Mucosa of stomach (tissue), 1 donor: ENCODE measurements at regions not wholly inside any gene's neighbourhood (a gene's known extent, or its start where the extent isn't known, plus 50 kb on each side); places are given as distances from the start of the nearest gene placed in this dataset.
"Not testable (repeated sequence)": the region's sequence is repeated elsewhere in the genome, so short reads cannot be mapped to it uniquely, and the experiment has no call there.

ENCODE experiments used
- H3K27me3 ChIP-seq: one replicate; pipeline ENCODE4 v1.7.0; 2013; ENCODE audit warnings: mild to moderate bottlenecking, low read length; ENCODE audit not compliant: control insufficient read depth, insufficient read depth
- H3K36me3 ChIP-seq: one replicate; pipeline ENCODE4 v1.7.0; 2013; ENCODE audit warnings: low read length; ENCODE audit not compliant: control insufficient read depth, insufficient read depth
- H3K4me1 ChIP-seq: one replicate; pipeline ENCODE4 v1.7.0; 2013; ENCODE audit warnings: mild to moderate bottlenecking, low read length; ENCODE audit not compliant: control insufficient read depth, insufficient read depth
- H3K4me3 ChIP-seq: one replicate; pipeline ENCODE4 v1.7.0; 2013; ENCODE audit warnings: low read length
- H3K9ac ChIP-seq: one replicate; pipeline ENCODE4 v1.7.0; 2013; ENCODE audit warnings: mild to moderate bottlenecking, low read length, moderate library complexity
- H3K9me3 ChIP-seq: one replicate; pipeline ENCODE4 v1.7.0; 2013; ENCODE audit warnings: mild to moderate bottlenecking, low read length, moderate library complexity; ENCODE audit not compliant: control insufficient read depth
- donor health status: Pancreatic carcinoma.

DNA sequence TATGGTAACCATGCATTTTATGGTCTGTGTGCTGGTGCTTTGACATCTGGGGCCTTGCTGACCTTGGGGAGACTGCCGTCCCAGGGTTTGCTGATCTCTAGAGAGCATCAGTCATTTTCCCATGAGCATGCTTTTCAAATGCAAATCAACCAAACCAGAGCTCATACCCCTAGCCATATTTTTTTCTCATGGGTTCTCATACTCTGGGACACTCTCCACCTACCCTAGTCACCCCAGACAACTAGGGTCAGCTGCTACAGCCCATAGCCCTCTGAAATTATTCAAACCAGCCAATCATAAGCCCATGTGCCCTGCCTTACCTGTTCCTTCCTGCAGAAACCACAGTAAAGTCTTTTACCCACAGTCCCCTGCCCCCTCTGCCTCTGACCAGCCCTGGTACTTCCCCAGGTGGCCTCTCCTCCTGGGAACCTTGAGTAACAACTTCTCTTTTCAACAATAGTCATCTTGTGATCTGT lies 132.0 kb downstream of the MAP3K21 start:
- H3K9ac ChIP-seq = no peak overlapping the region
- no peaks in the 10 kb centered on the region for H3K27me3 ChIP-seq
- no peaks in the 10 kb centered on the region for H3K36me3 ChIP-seq
- no peaks in the 10 kb centered on the region for H3K4me1 ChIP-seq
- H3K9me3 ChIP-seq = no peaks in the 10 kb centered on the region
- H3K4me3 ChIP-seq = no peak overlapping the region

DNA sequence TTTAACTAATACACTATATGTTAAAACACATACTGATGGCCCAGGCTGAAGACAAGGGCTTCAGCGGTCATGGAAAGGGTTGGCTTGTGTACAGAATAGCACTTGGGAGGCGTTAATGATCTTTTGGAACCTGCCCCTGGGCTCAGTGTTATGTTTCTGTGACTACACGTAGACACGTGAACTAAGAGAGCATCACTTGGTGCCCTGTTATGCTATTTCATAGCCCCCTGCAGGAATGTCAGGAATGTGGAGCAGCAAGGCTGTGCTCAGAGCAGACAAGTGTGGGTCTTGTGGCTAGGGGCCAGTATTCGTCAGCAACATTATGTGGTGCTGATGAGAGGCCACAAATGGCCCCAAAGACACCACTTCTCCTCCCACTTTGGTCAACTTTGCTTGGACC lies 132.4 kb downstream of the MAP3K21 start:
- Histone ChIP-seq H3K36me3 (no peaks in the 10 kb centered on the region), H3K4me1 (no peaks in the 10 kb centered on the region), H3K27me3 (no peaks in the 10 kb centered on the region), H3K9ac (no peak overlapping the region), H3K4me3 (no peak overlapping the region), H3K9me3 (no peaks in the 10 kb centered on the region)

DNA sequence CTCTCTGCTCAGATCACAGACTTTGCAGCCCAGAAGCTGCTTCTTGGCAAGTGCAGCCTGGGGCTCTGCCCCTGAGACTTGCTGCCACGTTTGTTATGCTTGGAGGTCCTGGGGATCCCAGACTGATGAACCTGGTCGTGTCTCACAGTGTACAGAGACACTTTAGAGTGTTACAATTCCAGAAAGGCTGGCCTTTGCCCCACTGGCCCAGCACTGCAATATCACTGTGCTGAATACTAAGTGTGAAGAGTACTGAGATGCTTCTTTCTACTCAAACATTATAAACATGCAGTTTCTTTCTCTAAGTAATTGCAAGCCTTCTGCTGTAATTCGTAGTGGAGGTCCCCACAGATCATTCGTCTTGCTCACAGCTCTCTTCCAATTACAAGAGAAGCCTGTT lies 133.2 kb downstream of the MAP3K21 start:
- Histone ChIP-seq H3K4me1 (no peaks in the 10 kb centered on the region), H3K36me3 (no peaks in the 10 kb centered on the region), H3K27me3 (no peaks in the 10 kb centered on the region), H3K9ac (no peak overlapping the region), H3K9me3 (no peaks in the 10 kb centered on the region), H3K4me3 (no peak overlapping the region)

DNA sequence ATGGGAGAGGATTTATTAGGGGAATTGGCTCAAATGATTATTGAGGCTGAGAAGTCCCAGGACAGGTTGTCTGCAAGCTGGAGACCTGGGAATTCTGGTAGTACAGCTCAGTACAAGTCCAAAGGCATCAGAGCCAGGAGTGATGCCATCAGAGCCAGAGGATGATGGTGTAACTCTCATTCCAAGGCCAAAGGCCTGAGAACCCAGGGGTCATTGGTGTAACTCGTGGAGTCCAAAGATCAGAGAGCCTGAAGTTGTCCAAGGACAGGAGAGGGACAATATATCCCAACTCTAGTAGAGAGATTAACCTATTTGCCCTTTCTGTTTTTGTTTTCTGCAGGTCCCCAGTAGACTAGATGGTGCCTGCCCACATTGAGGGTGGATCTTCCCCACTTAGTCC lies 134.3 kb downstream of the MAP3K21 start:
- Histone ChIP-seq H3K4me3 (no peak overlapping the region), H3K27me3 (no peaks in the 10 kb centered on the region), H3K36me3 (no peaks in the 10 kb centered on the region), H3K9me3 (no peaks in the 10 kb centered on the region), H3K4me1 (no peaks in the 10 kb centered on the region), H3K9ac (no peak overlapping the region)

DNA sequence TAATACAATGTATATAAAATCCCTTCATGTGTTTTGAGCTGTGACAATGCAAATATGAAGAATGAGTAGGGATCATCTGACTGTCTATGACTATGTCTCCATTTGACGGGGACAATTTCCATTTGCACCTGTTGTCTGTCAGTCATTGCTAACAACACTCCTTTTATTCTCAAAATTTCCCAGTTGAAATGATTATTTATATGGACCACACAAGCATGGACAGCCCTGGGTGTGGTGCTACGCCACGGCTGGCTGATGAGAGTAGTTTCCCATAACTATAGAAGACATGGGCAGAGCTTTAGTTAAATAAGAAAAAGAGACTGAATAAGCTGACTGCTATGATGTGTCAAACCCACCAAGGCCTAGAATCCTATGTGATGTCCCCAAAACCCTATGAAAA lies 135.8 kb downstream of the MAP3K21 start:
- no peaks in the 10 kb centered on the region for H3K4me1 ChIP-seq
- H3K4me3 ChIP-seq = no peak overlapping the region
- H3K36me3 ChIP-seq = no peaks in the 10 kb centered on the region
- no peaks in the 10 kb centered on the region for H3K9me3 ChIP-seq
- no peak overlapping the region for H3K9ac ChIP-seq
- H3K27me3 ChIP-seq = no peaks in the 10 kb centered on the region

DNA sequence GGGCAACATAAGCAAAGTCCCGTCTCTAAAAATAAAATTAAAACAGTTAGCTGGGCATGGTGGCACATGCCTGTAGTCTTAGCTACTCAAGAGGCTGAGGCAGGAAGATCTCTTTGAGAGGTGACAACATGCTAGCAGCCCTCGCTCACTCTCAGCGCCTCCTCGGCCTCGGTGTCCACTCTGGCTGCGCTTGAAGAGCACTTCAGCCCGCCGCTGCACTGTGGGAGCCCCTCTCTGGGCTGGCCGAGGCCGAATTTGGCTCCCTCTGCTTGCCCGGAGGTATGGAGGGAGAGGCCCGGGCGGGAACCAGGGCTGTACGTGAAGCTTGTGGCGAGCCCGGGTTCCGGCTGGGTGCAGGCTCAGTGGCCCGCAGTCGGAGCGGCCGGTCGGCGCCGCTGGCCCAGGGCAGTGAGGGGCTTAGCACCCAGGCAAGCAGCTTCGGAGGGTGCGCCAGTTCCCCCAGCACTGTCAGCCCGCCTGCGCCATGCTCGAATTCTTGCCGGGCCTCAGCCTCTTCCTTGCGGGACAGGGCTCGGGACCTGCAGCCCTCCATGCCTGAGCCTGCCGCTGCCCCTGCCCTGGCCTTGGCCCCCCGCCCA lies 138.3 kb downstream of the MAP3K21 start:
- no peaks in the 10 kb centered on the region for H3K27me3 ChIP-seq
- no peaks in the 10 kb centered on the region for H3K4me1 ChIP-seq
- H3K9me3 ChIP-seq = no peaks in the 10 kb centered on the region
- no peaks in the 10 kb centered on the region for H3K36me3 ChIP-seq
- H3K9ac ChIP-seq = no peak overlapping the region
- no peak overlapping the region for H3K4me3 ChIP-seq

DNA sequence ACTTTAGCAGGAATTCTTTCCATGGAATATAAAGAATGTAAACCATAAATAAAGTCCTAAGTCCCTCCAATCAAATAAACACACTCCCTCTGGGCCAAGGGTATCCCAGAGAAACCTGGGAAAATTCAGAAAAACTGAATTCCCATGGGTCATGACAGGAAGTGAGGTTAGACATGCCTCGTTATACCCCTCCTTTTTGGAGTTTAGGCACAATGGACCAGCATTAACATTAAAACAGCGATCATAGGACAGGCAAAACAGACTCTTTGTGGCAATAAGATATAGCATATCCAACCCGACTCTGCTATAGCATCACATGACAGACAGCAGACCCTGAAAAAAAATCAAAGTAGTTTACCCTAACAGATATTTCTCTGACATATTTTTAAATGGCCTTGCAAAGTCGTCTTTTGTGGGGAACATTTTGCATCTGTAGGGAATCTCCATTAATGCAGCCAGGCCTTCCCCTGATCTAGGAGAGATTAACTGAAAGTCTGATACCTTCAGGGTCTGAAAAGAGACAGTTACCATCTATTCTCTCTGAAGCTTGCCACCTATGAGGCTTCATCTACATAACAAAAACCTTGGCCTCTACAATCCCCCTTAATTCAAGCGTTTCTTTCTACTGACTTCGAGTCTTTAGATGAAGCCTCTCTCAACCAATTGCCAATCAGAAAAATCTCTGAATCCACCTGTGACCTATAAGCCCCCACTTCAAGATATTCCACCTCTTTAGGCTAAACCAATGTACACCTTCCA lies 143.0 kb upstream of the KCNK1 start:
- no peaks in the 10 kb centered on the region for H3K27me3 ChIP-seq
- no peak overlapping the region for H3K9ac ChIP-seq
- H3K36me3 ChIP-seq = no peaks in the 10 kb centered on the region
- peaks cover 14% of the 10 kb centered on the region for H3K4me1 ChIP-seq
- H3K9me3 ChIP-seq = no peaks in the 10 kb centered on the region
- no peak overlapping the region for H3K4me3 ChIP-seq

DNA sequence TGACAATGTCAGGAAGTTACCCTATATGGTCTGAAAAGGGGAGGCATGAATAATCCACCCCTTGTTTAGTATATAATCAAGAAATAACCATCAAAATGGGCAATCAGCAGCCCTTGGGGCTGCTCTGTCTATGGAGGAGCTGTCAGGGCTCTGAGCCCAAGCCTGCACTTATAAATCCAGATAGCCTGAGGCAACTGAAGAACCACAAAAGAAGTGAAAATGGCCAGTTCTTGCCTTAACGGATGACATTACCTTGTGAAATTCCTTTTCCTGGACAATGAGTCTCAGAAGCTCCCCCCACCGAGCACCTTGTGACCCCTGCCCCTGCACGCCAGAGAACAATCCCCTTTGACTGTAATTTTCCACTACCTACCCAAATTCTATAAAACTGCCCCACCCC lies 142.1 kb upstream of the KCNK1 start:
- not testable (repeated sequence) for H3K9ac ChIP-seq, H3K36me3 ChIP-seq, H3K27me3 ChIP-seq, H3K4me3 ChIP-seq, H3K9me3 ChIP-seq
- H3K4me1 ChIP-seq = peaks cover 14% of the 10 kb centered on the region

DNA sequence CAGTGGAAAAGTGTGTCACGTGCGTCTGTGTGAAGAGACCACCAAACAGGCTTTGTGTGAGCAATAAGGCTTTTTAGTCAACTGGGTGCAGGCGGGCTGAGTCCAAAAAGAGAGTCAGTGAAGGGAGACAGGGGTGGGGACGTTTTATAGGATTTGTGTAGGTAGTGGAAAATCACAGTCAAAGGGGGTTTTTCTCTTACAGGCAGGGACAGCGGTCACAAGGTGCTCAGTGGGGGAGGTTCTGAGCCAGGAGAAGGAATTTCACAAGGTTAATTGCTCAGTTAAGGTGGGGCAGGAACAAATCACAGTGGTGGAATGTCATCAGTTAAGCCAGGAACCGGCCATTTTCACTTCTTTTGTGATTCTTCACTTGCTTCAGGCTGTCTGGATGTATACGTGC lies 141.1 kb upstream of the KCNK1 start:
- not testable (repeated sequence) for H3K27me3 ChIP-seq, H3K9me3 ChIP-seq, H3K4me3 ChIP-seq, H3K36me3 ChIP-seq, H3K9ac ChIP-seq
- peaks cover 14% of the 10 kb centered on the region for H3K4me1 ChIP-seq

DNA sequence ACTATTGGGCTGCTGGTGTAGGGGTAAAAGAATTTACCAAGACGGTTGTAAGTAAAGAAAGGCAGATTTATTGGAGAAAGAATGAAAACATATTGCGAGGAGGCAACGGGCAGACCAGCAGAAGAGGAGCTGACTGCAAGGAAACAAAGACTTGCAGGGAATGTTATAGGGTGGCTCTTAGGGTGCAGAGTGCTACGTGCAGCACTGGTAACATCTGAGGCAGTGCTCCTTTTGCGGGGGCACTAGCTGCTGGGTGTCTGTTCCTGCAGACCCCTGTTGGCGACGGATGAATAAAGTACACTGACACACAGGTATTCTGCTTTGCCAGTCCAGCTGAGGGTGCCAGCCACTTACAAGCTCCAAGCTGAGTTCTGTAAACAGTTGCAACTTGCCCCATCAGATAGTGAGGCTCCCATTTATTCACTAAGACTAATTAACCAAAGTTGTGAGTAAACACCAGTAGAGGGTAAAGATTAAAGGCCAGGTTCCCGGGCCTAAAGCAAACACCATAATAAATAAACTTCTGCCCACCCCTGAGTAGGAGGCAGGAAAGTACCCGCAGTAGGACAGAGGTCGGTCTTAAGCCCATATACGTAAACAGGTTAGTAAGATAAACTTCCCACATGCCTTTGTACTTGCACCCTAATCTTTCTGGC lies 140.2 kb upstream of the KCNK1 start:
- Histone ChIP-seq H3K4me3 (no peak overlapping the region), H3K9ac (no peak overlapping the region), H3K36me3 (no peaks in the 10 kb centered on the region), H3K9me3 (no peaks in the 10 kb centered on the region), H3K4me1 (peaks cover 21% of the 10 kb centered on the region), H3K27me3 (no peaks in the 10 kb centered on the region)

DNA sequence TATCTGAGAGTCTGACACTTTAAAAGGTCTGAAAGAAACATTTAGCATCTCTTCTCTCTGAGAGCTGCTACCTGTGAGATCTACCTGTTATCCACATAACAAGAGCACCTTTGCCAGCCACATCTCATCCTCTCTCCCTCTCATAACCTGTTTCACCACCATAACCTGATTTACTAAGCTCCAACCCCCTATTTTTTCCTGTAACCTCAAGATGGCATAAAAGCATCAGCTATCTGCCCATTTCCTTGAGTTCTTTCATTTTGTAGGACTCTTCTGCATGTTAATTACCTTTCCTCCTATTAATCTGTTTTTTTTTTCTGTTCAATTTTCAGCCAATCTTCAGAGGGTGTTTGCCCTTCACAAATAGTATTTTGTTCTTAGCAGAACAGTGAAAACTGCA lies 136.5 kb upstream of the KCNK1 start:
- H3K4me3 ChIP-seq = no peak overlapping the region
- H3K36me3 ChIP-seq = no peaks in the 10 kb centered on the region
- peaks cover 36% of the 10 kb centered on the region for H3K4me1 ChIP-seq
- H3K27me3 ChIP-seq = no peaks in the 10 kb centered on the region
- H3K9ac ChIP-seq = no peak overlapping the region
- H3K9me3 ChIP-seq = no peaks in the 10 kb centered on the region

DNA sequence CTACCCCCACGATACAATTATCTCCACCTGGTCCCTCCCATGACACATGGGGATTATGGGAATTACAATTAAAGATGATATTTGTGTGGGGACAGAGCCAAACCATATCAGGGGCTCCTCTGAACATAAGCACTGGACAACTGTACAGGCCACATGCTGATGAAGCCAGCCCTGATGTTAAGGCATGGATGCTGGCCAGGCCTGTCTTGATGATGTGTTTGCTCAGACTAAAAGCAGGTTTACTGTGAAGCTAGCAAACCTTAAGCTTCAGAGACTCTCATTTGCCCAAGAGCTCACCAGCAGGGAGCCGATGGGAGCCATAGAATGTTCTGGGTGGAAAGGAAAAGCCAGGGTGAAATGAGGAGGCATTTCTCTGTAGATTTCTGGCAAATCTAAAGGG lies 135.3 kb upstream of the KCNK1 start:
- no peak overlapping the region for H3K4me3 ChIP-seq
- H3K36me3 ChIP-seq = no peaks in the 10 kb centered on the region
- no peaks in the 10 kb centered on the region for H3K27me3 ChIP-seq
- H3K9ac ChIP-seq = no peak overlapping the region
- H3K9me3 ChIP-seq = no peaks in the 10 kb centered on the region
- peaks cover 32% of the 10 kb centered on the region for H3K4me1 ChIP-seq
